Activated naive CD8-positive, alpha-beta T cell treated with anti-CD3 and anti-CD28 coated beads for 36 hours (primary cell): ENCODE measurements at regions not wholly inside any gene's neighbourhood (a gene's known extent, or its start where the extent isn't known, plus 50 kb on each side); places are given as distances from the start of the nearest gene placed in this dataset.

Source experiments
- DNase-seq: peaks from one replicate; pipeline ENCODE4 v3.0.0; 2021
- H3K27ac Mint-ChIP-seq: one replicate; pipeline ENCODE4 v1.8.0; 2022; ENCODE audit warnings: mild to moderate bottlenecking, moderate library complexity, mixed read lengths
- H3K27me3 Mint-ChIP-seq: one replicate; pipeline ENCODE4 v1.8.0; 2022; ENCODE audit warnings: mild to moderate bottlenecking, mixed read lengths
- H3K36me3 Mint-ChIP-seq: one replicate; pipeline ENCODE4 v1.8.0; 2021; ENCODE audit warnings: mild to moderate bottlenecking, mixed read lengths
- H3K4me1 Mint-ChIP-seq: one replicate; pipeline ENCODE4 v1.8.0; 2021; ENCODE audit warnings: mixed read lengths
- H3K4me3 Mint-ChIP-seq: one replicate; pipeline ENCODE4 v1.8.0; 2022; ENCODE audit warnings: mild to moderate bottlenecking, moderate library complexity, mixed read lengths
- H3K9me3 Mint-ChIP-seq: one replicate; pipeline ENCODE4 v1.8.0; 2022; ENCODE audit warnings: mixed read lengths

- peaks cover 26% of the 10 kb centered on the region for H3K27me3 Mint-ChIP-seq
- no peak overlapping the region for H3K27ac Mint-ChIP-seq
- H3K4me3 Mint-ChIP-seq, result no peak overlapping the region
- H3K36me3 Mint-ChIP-seq, result no peaks in the 10 kb centered on the region
- H3K4me1 Mint-ChIP-seq, result no peaks in the 10 kb centered on the region
- DNase-seq, result no peak
- no peaks in the 10 kb centered on the region for H3K9me3 Mint-ChIP-seq
Measured at GRCh38 chr2:16615687-16616615, 49.7 kb downstream of the CYRIA start.

GRCh38 chr2:16615246-16615645 is 50.4 kb downstream of the CYRIA start:
- H3K9me3 Mint-ChIP-seq, result no peaks in the 10 kb centered on the region
- peaks cover 26% of the 10 kb centered on the region for H3K27me3 Mint-ChIP-seq
- no peaks in the 10 kb centered on the region for H3K4me1 Mint-ChIP-seq
- DNase-seq, result no peak
- H3K36me3 Mint-ChIP-seq, result no peaks in the 10 kb centered on the region
- no peak overlapping the region for H3K27ac Mint-ChIP-seq
- H3K4me3 Mint-ChIP-seq, result no peak overlapping the region

- no peak for DNase-seq
- Mint-ChIP-seq H3K9me3 (no peaks in the 10 kb centered on the region), H3K27me3 (peaks cover 26% of the 10 kb centered on the region), H3K4me3 (no peak overlapping the region), H3K4me1 (no peaks in the 10 kb centered on the region), H3K36me3 (no peaks in the 10 kb centered on the region), H3K27ac (no peak overlapping the region)
Measured at GRCh38 chr2:16614314-16614860, 51.2 kb downstream of the CYRIA start.

GRCh38 chr2:16613539-16614011 is 52.1 kb downstream of the CYRIA start:
- Mint-ChIP-seq H3K27me3 (peaks cover 26% of the 10 kb centered on the region), H3K27ac (no peak overlapping the region), H3K4me3 (no peak overlapping the region), H3K36me3 (no peaks in the 10 kb centered on the region), H3K4me1 (peaks cover 2% of the 10 kb centered on the region), H3K9me3 (no peaks in the 10 kb centered on the region)
- no peak for DNase-seq

GRCh38 chr2:16612490-16612889 is 53.1 kb downstream of the CYRIA start:
- Mint-ChIP-seq H3K36me3 (no peaks in the 10 kb centered on the region), H3K9me3 (no peaks in the 10 kb centered on the region), H3K4me3 (no peak overlapping the region), H3K4me1 (peaks cover 2% of the 10 kb centered on the region), H3K27ac (no peak overlapping the region), H3K27me3 (peaks cover 26% of the 10 kb centered on the region)
- DNase-seq, result no peak

- H3K4me3 Mint-ChIP-seq, result no peak overlapping the region
- H3K27ac Mint-ChIP-seq, result no peak overlapping the region
- H3K4me1 Mint-ChIP-seq, result peaks cover 2% of the 10 kb centered on the region
- DNase-seq, result no peak
- peaks cover 19% of the 10 kb centered on the region for H3K27me3 Mint-ChIP-seq
- H3K9me3 Mint-ChIP-seq, result no peaks in the 10 kb centered on the region
- H3K36me3 Mint-ChIP-seq, result no peaks in the 10 kb centered on the region
Measured at GRCh38 chr2:16609786-16610185, 55.8 kb downstream of the CYRIA start.

- DNase-seq, result peak; percentile 82
- Mint-ChIP-seq H3K4me1 (peaks cover 2% of the 10 kb centered on the region), H3K36me3 (no peaks in the 10 kb centered on the region), H3K27ac (peak overlapping the region; percentile 35), H3K4me3 (peak overlapping the region; percentile 75), H3K9me3 (no peaks in the 10 kb centered on the region), H3K27me3 (peaks cover 11% of the 10 kb centered on the region)
Measured at GRCh38 chr2:16608661-16609643, 56.7 kb downstream of the CYRIA start.

GRCh38 chr2:16607301-16607700 is 58.3 kb downstream of the CYRIA start:
- no peak overlapping the region for H3K27ac Mint-ChIP-seq
- H3K27me3 Mint-ChIP-seq, result no peaks in the 10 kb centered on the region
- peaks cover 2% of the 10 kb centered on the region for H3K4me1 Mint-ChIP-seq
- no peaks in the 10 kb centered on the region for H3K9me3 Mint-ChIP-seq
- H3K4me3 Mint-ChIP-seq, result no peak overlapping the region
- no peaks in the 10 kb centered on the region for H3K36me3 Mint-ChIP-seq
- DNase-seq, result no peak

GRCh38 chr2:16604236-16604635 is 61.4 kb downstream of the CYRIA start:
- Mint-ChIP-seq H3K27me3 (peaks cover 15% of the 10 kb centered on the region), H3K27ac (no peak overlapping the region), H3K4me1 (peaks cover 2% of the 10 kb centered on the region), H3K36me3 (no peaks in the 10 kb centered on the region), H3K9me3 (no peaks in the 10 kb centered on the region), H3K4me3 (no peak overlapping the region)
- DNase-seq, result no peak

- Mint-ChIP-seq H3K4me1 (no peaks in the 10 kb centered on the region), H3K27me3 (no peaks in the 10 kb centered on the region), H3K27ac (no peak overlapping the region), H3K4me3 (no peak overlapping the region), H3K36me3 (no peaks in the 10 kb centered on the region), H3K9me3 (no peaks in the 10 kb centered on the region)
- no peak for DNase-seq
Measured at GRCh38 chr2:16591370-16591933, 74.2 kb downstream of the CYRIA start.

- no peak for DNase-seq
- H3K27ac Mint-ChIP-seq, result no peak overlapping the region
- H3K27me3 Mint-ChIP-seq, result peaks cover 3% of the 10 kb centered on the region
- H3K4me3 Mint-ChIP-seq, result no peak overlapping the region
- no peaks in the 10 kb centered on the region for H3K36me3 Mint-ChIP-seq
- H3K9me3 Mint-ChIP-seq, result no peaks in the 10 kb centered on the region
- H3K4me1 Mint-ChIP-seq, result no peaks in the 10 kb centered on the region
Measured at GRCh38 chr2:16589465-16589864, 76.2 kb downstream of the CYRIA start.

- no peaks in the 10 kb centered on the region for H3K36me3 Mint-ChIP-seq
- no peak for DNase-seq
Measured at GRCh38 chr2:16588565-16588964, 77.1 kb downstream of the CYRIA start.

GRCh38 chr2:16587601-16588000 is 78.0 kb downstream of the CYRIA start:
- H3K36me3 Mint-ChIP-seq, result no peaks in the 10 kb centered on the region
- no peak overlapping the region for H3K27ac Mint-ChIP-seq
- no peak overlapping the region for H3K4me3 Mint-ChIP-seq
- DNase-seq, result no peak
- no peaks in the 10 kb centered on the region for H3K9me3 Mint-ChIP-seq
- no peaks in the 10 kb centered on the region for H3K4me1 Mint-ChIP-seq
- peaks cover 3% of the 10 kb centered on the region for H3K27me3 Mint-ChIP-seq

More at GRCh38 chr2:16588565-16588964, 77.1 kb downstream of the CYRIA start:
- Mint-ChIP-seq H3K27me3 (peaks cover 3% of the 10 kb centered on the region), H3K27ac (no peak overlapping the region), H3K4me3 (no peak overlapping the region), H3K9me3 (no peaks in the 10 kb centered on the region), H3K4me1 (no peaks in the 10 kb centered on the region)

GRCh38 chr2:16584824-16585540 is 80.7 kb downstream of the CYRIA start:
- H3K4me1 Mint-ChIP-seq, result no peaks in the 10 kb centered on the region

More at GRCh38 chr2:16584824-16585540, 80.7 kb downstream of the CYRIA start:
- Mint-ChIP-seq H3K4me3 (no peak overlapping the region), H3K9me3 (no peaks in the 10 kb centered on the region), H3K36me3 (no peaks in the 10 kb centered on the region), H3K27me3 (peaks cover 3% of the 10 kb centered on the region), H3K27ac (no peak overlapping the region)
- DNase-seq, result no peak
